Psoas muscle (tissue), 7 donors: ENCODE measurements at regions not wholly inside any gene's neighbourhood (a gene's known extent, or its start where the extent isn't known, plus 50 kb on each side); places are given as distances from the start of the nearest gene placed in this dataset.

Experiments
- ATAC-seq, 4 donors: fragments of 200-7000 bp; cut with Tn5 transposase; one replicate each; pipeline ENCODE4 v1.9.1; 2020; ENCODE audit warnings: moderate library complexity in 3 of 4, mild to moderate bottlenecking in 2 of 4
- DNase-seq, 2 donors: peaks; one replicate each; pipeline ENCODE4 v3.0.0-alpha.2; 2020
- H3K27ac ChIP-seq: fragments of 200-600 bp; one replicate; pipeline ENCODE4 v1.8.0; 2022
- H3K27me3 ChIP-seq, 3 donors: fragments of 200-600 bp in 1 of 3; one replicate each; pipeline versions ENCODE4 v1.6.1 to v1.8.0; 2013 to 2022; ENCODE audit warnings: low read length in 2 of 3, mild to moderate bottlenecking in 2 of 3, moderate library complexity in 1 of 3; ENCODE audit not compliant: insufficient read depth in 3 of 3
- H3K36me3 ChIP-seq, 2 donors: fragments of 200-600 bp in 1 of 2; one replicate each; pipeline versions ENCODE4 v1.6.1 to v1.8.0; 2013 to 2022; ENCODE audit warnings: low read depth in 1 of 2, mild to moderate bottlenecking in 1 of 2, moderate library complexity in 1 of 2; ENCODE audit not compliant: insufficient read depth in 1 of 2
- H3K4me1 ChIP-seq: fragments of 200-600 bp; one replicate; pipeline ENCODE4 v1.8.0; 2022
- H3K4me3 ChIP-seq: fragments of 200-600 bp; one replicate; pipeline ENCODE4 v1.8.0; 2022; ENCODE audit warnings: mild to moderate bottlenecking
- H3K9me3 ChIP-seq: fragments of 200-600 bp; one replicate; pipeline ENCODE4 v1.8.0; 2022
- WGBS, 3 donors: extraction: QIAGEN DNeasy Blood & Tissue Kit; methylation state at CpG; one replicate each; pipeline versions ENCODE4 v1.1.6 to v1.1.7; 2013; 5-methylcytosine and 5-hydroxymethylcytosine counted together
- intact Hi-C, 2 donors: fragments of 100-400 bp; cut with DNase I; formaldehyde crosslinking; loops; one replicate each; pipeline versions ENCODE4 v1.11.0 to v1.14.2; 2022
- TF ChIP-seq, protein P1 (sequence below): fragments of 200-600 bp; IDR thresholded peaks from one replicate; pipeline ENCODE4 v1.8.0; 2022; ENCODE audit warnings: antibody characterized with exemption
- donor health status: healthy with polysubstance abuse.
- donor health status: DM: no; HTN: no; CAD: no; lungs with moderate emphysema.
- donor health status: Bipolar disorder and iron deficiency.
- donor health status: healthy.
- donor health status: DM: yes; HTN: yes; CAD: no.
- donor health status: DM: no; HTN: no; CAD: no.
- donor health status: DM: yes; HTN: yes; CAD: no.

DNA sequence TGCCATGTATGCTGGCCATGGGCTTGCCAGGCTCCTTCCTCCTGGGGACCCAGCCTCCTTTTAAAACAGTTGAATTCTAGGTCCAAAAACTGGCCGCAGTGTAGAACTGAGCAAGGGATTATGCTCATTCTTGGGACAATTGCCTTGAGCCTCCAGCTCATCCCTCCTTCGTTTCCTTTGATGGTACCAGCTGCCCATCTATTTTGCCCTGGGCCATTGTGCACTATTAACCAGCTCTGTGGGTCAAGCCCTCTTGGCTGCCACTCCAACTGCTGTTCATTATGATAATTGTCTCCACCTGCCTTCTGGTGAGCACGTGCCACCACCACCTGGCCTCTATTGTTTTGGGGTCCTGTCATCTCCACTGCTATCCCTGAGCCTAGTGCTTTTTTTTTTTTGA, 75.8 kb upstream of the SYN2 start:
- Histone ChIP-seq H3K27me3 (peaks cover 2 to 5% (median 4%) of the 10 kb centered on the region in 3 donors), H3K27ac (no peak overlapping the region), H3K9me3 (no peaks in the 10 kb centered on the region), H3K4me3 (no peak overlapping the region), H3K4me1 (no peaks in the 10 kb centered on the region), H3K36me3 (no peaks in the 10 kb centered on the region)
- intact Hi-C loops, result no loop called here
- ATAC-seq (no peak), DNase-seq (no peak)
- 76 to 88% (median 78%) methylated on average over 3 of the region's 3 CpGs for WGBS, 3 donors
- TF ChIP-seq, protein P1, sequence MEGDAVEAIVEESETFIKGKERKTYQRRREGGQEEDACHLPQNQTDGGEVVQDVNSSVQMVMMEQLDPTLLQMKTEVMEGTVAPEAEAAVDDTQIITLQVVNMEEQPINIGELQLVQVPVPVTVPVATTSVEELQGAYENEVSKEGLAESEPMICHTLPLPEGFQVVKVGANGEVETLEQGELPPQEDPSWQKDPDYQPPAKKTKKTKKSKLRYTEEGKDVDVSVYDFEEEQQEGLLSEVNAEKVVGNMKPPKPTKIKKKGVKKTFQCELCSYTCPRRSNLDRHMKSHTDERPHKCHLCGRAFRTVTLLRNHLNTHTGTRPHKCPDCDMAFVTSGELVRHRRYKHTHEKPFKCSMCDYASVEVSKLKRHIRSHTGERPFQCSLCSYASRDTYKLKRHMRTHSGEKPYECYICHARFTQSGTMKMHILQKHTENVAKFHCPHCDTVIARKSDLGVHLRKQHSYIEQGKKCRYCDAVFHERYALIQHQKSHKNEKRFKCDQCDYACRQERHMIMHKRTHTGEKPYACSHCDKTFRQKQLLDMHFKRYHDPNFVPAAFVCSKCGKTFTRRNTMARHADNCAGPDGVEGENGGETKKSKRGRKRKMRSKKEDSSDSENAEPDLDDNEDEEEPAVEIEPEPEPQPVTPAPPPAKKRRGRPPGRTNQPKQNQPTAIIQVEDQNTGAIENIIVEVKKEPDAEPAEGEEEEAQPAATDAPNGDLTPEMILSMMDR, result no peak

DNA sequence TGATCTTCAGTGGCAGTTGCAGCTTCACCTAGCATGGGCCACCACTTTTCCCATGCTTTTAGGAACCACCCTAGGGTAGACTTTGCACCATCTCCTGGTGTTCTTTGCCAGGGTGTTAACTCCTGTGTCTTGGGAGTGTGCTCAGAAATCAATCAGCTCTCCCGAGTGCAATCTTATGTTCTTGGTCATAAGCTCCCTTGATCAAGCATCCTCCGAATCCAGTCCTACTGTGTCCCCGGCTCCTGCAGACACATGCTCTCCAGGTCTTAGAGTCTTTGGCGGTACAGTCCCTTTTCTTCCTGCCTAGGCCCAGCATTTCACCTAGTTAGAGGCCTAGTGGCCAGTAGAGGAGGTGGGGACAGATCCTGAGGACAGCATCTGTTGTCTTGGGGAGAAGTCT, 74.7 kb upstream of the SYN2 start:
- ATAC-seq, result no peak
- WGBS, 3 donors, result 88 to 93% (median 91%) methylated on average over 4 of the region's 4 CpGs

GRCh38 chr3:11930084-11930483, 74.1 kb upstream of the SYN2 start:
- intact Hi-C loops, result no loop called here
- WGBS, 3 donors, result 84 to 86% (median 84%) methylated on average over 10 of the region's 10 CpGs

More for the DNA sequence above, 74.7 kb upstream of the SYN2 start:
- Histone ChIP-seq H3K27me3 (peaks cover 0 to 5% (median 2%) of the 10 kb centered on the region in 3 donors), H3K4me3 (no peak overlapping the region), H3K36me3 (no peaks in the 10 kb centered on the region), H3K4me1 (no peaks in the 10 kb centered on the region), H3K9me3 (no peaks in the 10 kb centered on the region), H3K27ac (no peak overlapping the region)
- TF ChIP-seq, protein P1, result no peak
- intact Hi-C loops, result no loop called here
- DNase-seq, result no peak

GRCh38 chr3:11932636-11933035, 71.6 kb upstream of the SYN2 start:
- Histone ChIP-seq H3K4me3 (no peak overlapping the region), H3K36me3 (no peaks in the 10 kb centered on the region), H3K9me3 (no peaks in the 10 kb centered on the region), H3K4me1 (no peaks in the 10 kb centered on the region), H3K27me3 (peaks cover 0 to 4% (median 0%) of the 10 kb centered on the region in 3 donors), H3K27ac (no peak overlapping the region)
- WGBS, 3 donors, result 80 to 86% (median 84%) methylated on average over 3 of the region's 3 CpGs
- intact Hi-C loops, result no loop called here
- no peak for ATAC-seq
- TF ChIP-seq, protein P1, result no peak
- DNase-seq, result no peak

More at GRCh38 chr3:11930084-11930483, 74.1 kb upstream of the SYN2 start:
- Histone ChIP-seq H3K4me1 (no peaks in the 10 kb centered on the region), H3K4me3 (no peak overlapping the region), H3K36me3 (no peaks in the 10 kb centered on the region), H3K27ac (no peak overlapping the region), H3K27me3 (peaks cover 0 to 6% (median 0%) of the 10 kb centered on the region in 3 donors), H3K9me3 (no peaks in the 10 kb centered on the region)
- no peak for DNase-seq
- ATAC-seq, result no peak
- TF ChIP-seq, protein P1, result no peak

DNA sequence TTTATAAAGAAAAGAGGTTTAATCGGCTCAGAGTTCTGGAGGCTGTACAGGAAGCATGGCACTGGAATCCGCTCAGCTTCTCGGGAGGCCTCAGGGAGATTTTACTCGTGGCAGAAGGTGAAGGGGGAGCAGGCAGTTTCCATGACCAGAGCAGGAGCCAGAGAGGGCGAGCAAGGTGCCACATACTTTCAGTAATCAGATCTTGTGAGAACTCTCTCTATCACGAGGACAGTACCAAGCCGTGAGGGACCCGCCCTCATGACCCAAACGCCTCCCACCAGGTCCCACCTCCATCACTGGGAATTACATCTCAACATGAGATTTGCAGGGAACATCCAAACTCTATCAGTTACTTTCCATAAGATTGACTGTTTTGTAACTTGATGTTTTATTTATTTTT, 70.7 kb upstream of the SYN2 start:
- Histone ChIP-seq H3K4me1 (no peaks in the 10 kb centered on the region), H3K27ac (no peak overlapping the region), H3K4me3 (no peak overlapping the region), H3K27me3 (peaks cover 0 to 4% (median 0%) of the 10 kb centered on the region in 3 donors), H3K36me3 (no peaks in the 10 kb centered on the region), H3K9me3 (no peaks in the 10 kb centered on the region)
- intact Hi-C loops, result no loop called here
- no peak for DNase-seq
- TF ChIP-seq, protein P1, result no peak
- 66 to 76% (median 70%) methylated on average over 9 of the region's 9 CpGs for WGBS, 3 donors
- ATAC-seq, result no peak
